Mesenchymal stem cell (in vitro differentiated cells and primary cell): ENCODE measurements at regions not wholly inside any gene's neighbourhood (a gene's known extent, or its start where the extent isn't known, plus 50 kb on each side); places are given as distances from the start of the nearest gene placed in this dataset.

Experiments used
- DNase-seq: peaks from one replicate; pipeline ENCODE4 v3.0.0-alpha.2; 2013
- H2AFZ ChIP-seq: one replicate; pipeline ENCODE4 v1.6.1; 2013; ENCODE audit warnings: low read depth, mild to moderate bottlenecking, control low read depth, inconsistent platforms, low read length, moderate library complexity
- H2AK5ac ChIP-seq: 2 replicates; pipeline ENCODE4 v1.6.1; 2013; ENCODE audit warnings: low read length, moderate library complexity, mild to moderate bottlenecking, inconsistent platforms; ENCODE audit not compliant: severe bottlenecking
- H2BK120ac ChIP-seq: one replicate; pipeline ENCODE4 v1.6.1; 2013; ENCODE audit warnings: low read depth, mild to moderate bottlenecking, inconsistent platforms, low read length, moderate library complexity
- H2BK12ac ChIP-seq, 2 experiments: one replicate each; pipeline ENCODE4 v1.6.1; 2013; ENCODE audit warnings: inconsistent platforms in 2 of 2, low read length in 2 of 2, mild to moderate bottlenecking in 2 of 2, moderate library complexity in 2 of 2, control low read depth in 1 of 2
- H2BK15ac ChIP-seq: one replicate; pipeline ENCODE4 v1.6.1; 2013; ENCODE audit warnings: mild to moderate bottlenecking, low read depth, inconsistent platforms; ENCODE audit not compliant: poor library complexity, severe bottlenecking
- H2BK5ac ChIP-seq: 2 replicates; pipeline ENCODE4 v1.6.1; 2013; ENCODE audit warnings: low read depth, mild to moderate bottlenecking, low read length, control low read depth, inconsistent platforms; ENCODE audit not compliant: poor library complexity, severe bottlenecking
- H3K14ac ChIP-seq, 2 experiments: one replicate each; pipeline ENCODE4 v1.6.1; 2013; ENCODE audit warnings: inconsistent platforms in 2 of 2, low read length in 2 of 2, control low read depth in 1 of 2, mild to moderate bottlenecking in 1 of 2, moderate library complexity in 1 of 2
- H3K18ac ChIP-seq, 2 experiments: one replicate each; pipeline ENCODE4 v1.6.1; 2013; ENCODE audit warnings: inconsistent platforms in 2 of 2, low read length in 2 of 2, control low read depth in 1 of 2, low read depth in 1 of 2, mild to moderate bottlenecking in 1 of 2
- H3K23ac ChIP-seq, 2 experiments: one replicate each; pipeline ENCODE4 v1.6.1; 2013; ENCODE audit warnings: inconsistent platforms in 2 of 2, low read length in 2 of 2, mild to moderate bottlenecking in 2 of 2, moderate library complexity in 2 of 2, control low read depth in 1 of 2
- H3K27ac ChIP-seq: 2 replicates; pipeline ENCODE4 v1.5.1; 2013; ENCODE audit warnings: mild to moderate bottlenecking, moderate library complexity, low read length, control low read depth, inconsistent platforms; ENCODE audit not compliant: poor library complexity, severe bottlenecking
- H3K27me3 ChIP-seq, 2 experiments: 2 replicates each; pipeline versions ENCODE4 v1.6.1 to v1.7.0; 2013; ENCODE audit warnings: low read length in 2 of 2, mild to moderate bottlenecking in 2 of 2, moderate library complexity in 2 of 2, control low read depth in 1 of 2, inconsistent platforms in 1 of 2; ENCODE audit not compliant: control insufficient read depth in 1 of 2, insufficient read depth in 1 of 2
- H3K36me3 ChIP-seq, 2 experiments: 2 replicates each; pipeline versions ENCODE4 v1.6.1 to v1.7.0; 2013; ENCODE audit warnings: low read length in 2 of 2, control low read depth in 1 of 2, inconsistent platforms in 1 of 2, low read depth in 1 of 2, mild to moderate bottlenecking in 1 of 2; ENCODE audit not compliant: insufficient read depth in 2 of 2, control insufficient read depth in 1 of 2
- H3K4ac ChIP-seq, 2 experiments: one replicate each; pipeline ENCODE4 v1.6.1; 2013; ENCODE audit warnings: inconsistent platforms in 2 of 2, low read length in 2 of 2, mild to moderate bottlenecking in 2 of 2, moderate library complexity in 2 of 2, control low read depth in 1 of 2, low read depth in 1 of 2
- H3K4me1 ChIP-seq: 2 replicates; pipeline ENCODE4 v1.6.1; 2013; ENCODE audit warnings: low read depth, low read length, control low read depth; ENCODE audit not compliant: control insufficient read depth, insufficient read depth
- H3K4me2 ChIP-seq: 2 replicates; pipeline ENCODE4 v1.6.1; 2013; ENCODE audit warnings: low read length, mild to moderate bottlenecking, inconsistent platforms; ENCODE audit not compliant: poor library complexity, severe bottlenecking
- H3K4me3 ChIP-seq, 2 experiments: 2 replicates each; pipeline versions ENCODE4 v1.5.1 to v1.7.0; 2013; ENCODE audit warnings: low read length in 2 of 2, mild to moderate bottlenecking in 2 of 2, control low read depth in 1 of 2, low read depth in 1 of 2; ENCODE audit not compliant: insufficient read depth in 1 of 2
- H3K79me1 ChIP-seq: replicated peaks from 2 replicates; pipeline ENCODE4 v1.6.1; 2013; ENCODE audit warnings: mild to moderate bottlenecking, control low read depth, low read length, inconsistent platforms; ENCODE audit not compliant: poor library complexity, severe bottlenecking
- H3K9ac ChIP-seq: 2 replicates; pipeline ENCODE4 v1.7.0; 2013; ENCODE audit warnings: mild to moderate bottlenecking, low read length, moderate library complexity
- H3K9me3 ChIP-seq: 2 replicates; pipeline ENCODE4 v1.7.0; 2013; ENCODE audit warnings: mild to moderate bottlenecking, low read length; ENCODE audit not compliant: control insufficient read depth
- H4K8ac ChIP-seq: one replicate; pipeline ENCODE4 v1.6.1; 2013; ENCODE audit warnings: inconsistent platforms, mild to moderate bottlenecking, low read length, moderate library complexity
- H4K91ac ChIP-seq: one replicate; pipeline ENCODE4 v1.6.1; 2013; ENCODE audit warnings: mild to moderate bottlenecking, low read length, inconsistent platforms
- WGBS: methylation state at CpG from one replicate; pipeline ENCODE4 v1.1.7; 2013; ENCODE audit warnings: mixed read lengths; 5-methylcytosine and 5-hydroxymethylcytosine counted together

DNA sequence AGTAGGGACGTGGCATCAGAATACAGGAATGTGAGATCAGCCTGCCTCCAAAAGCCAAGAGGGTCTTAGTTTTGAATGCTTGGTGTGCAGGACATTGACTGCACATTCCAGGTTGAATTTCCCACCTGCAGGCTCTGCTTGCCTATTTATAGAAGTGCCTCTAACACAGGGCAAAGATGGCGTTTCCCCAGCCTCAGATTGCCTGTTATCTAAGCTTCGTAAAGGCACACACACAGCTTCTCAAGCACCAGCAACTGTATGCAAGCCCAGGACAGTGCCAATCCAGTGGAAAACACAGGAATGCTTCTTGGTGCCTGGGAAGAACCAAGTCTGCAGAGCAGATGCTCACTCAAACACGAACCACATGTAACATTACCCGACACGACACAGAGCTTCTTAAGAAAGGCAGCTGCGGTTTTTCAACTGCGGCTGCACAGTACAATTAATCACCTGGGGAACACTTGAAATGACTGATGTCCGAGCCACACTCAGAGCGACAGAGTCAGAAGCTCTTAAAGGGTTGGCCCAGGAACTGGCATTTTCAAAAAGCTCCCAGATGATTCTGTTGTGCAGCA, 90.0 kb upstream of the ANKRD34C start:
- Histone ChIP-seq H2BK12ac (no peak overlapping the region), H3K9me3 (no peaks in the 10 kb centered on the region), H3K4me1 (no peaks in the 10 kb centered on the region), H2BK15ac (no peak overlapping the region), H3K18ac (no peak overlapping the region), H2BK120ac (no peak overlapping the region), H3K4ac (no peak overlapping the region), H4K91ac (no peak overlapping the region), H3K27ac (no peak overlapping the region), H3K14ac (no peak overlapping the region), H3K4me2 (no peak overlapping the region), H3K27me3 (peaks cover 48 to 77% of the 10 kb centered on the region in 2 experiments), H3K4me3 (no peak overlapping the region), H3K9ac (no peak overlapping the region), H2AK5ac (no peak overlapping the region), H3K79me1 (no peaks in the 10 kb centered on the region), H2BK5ac (no peak overlapping the region), H3K36me3 (no peaks in the 10 kb centered on the region), H3K23ac (no peak overlapping the region), H2AFZ (no peak overlapping the region), H4K8ac (no peak overlapping the region)
- WGBS = 55% methylated on average over 10 of the region's 10 CpGs
- DNase-seq = peak; percentile 10

DNA sequence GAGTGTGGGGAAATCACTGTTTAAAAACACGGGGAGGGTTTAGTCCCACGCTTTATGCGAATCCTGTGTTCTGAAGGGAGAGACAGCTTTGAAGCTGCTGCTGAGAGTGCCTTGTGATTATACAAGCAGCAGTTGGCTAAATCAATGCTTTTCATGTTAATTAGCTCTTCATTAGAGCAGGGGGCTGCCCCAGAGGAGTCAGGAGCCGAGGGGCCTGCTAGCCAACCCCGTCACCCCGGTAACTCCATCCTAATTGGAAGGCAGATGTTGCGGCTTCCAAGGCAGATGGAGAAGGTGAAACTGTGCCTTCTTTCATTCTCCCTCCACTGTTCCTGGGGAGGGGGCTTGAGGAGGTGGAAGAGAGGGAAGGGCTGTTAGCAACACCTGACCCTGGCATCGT, 92.4 kb upstream of the ANKRD34C start:
- Histone ChIP-seq H2AFZ (no peak overlapping the region), H3K4me2 (no peak overlapping the region), H3K4me3 (no peak overlapping the region), H3K9me3 (no peaks in the 10 kb centered on the region), H2BK12ac (no peak overlapping the region), H2BK15ac (no peak overlapping the region), H3K9ac (no peak overlapping the region), H3K18ac (no peak overlapping the region), H3K4ac (no peak overlapping the region), H3K23ac (no peak overlapping the region), H4K91ac (no peak overlapping the region), H3K27me3 (peaks cover 46 to 70% of the 10 kb centered on the region in 2 experiments), H3K27ac (no peak overlapping the region), H2BK5ac (no peak overlapping the region), H4K8ac (no peak overlapping the region), H3K79me1 (no peaks in the 10 kb centered on the region), H3K14ac (no peak overlapping the region), H3K36me3 (no peaks in the 10 kb centered on the region), H2AK5ac (no peak overlapping the region), H2BK120ac (no peak overlapping the region), H3K4me1 (no peaks in the 10 kb centered on the region)
- DNase-seq = no peak
- 84% methylated on average over 7 of the region's 8 CpGs for WGBS

DNA sequence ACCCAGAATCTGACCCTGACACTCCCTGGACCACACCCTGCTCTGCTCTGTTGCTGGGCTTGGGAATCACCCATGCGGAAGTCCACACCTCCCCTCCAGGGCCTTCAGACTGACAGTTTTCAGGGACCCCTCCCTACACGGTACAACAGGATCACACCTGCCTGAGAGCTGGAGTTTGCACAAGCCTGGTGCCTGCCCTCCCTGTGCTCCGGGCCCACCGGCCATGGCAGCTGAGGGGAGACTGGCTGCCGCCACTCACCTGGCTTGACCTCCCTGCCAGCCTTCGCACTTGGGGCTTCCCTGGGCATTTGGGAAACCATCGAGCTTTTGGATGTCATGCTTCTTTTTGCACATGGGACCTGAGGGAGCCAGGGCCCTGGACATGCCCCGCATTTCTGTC, 95.9 kb upstream of the ANKRD34C start:
- no peak overlapping the region for H2BK15ac ChIP-seq
- H2BK120ac ChIP-seq = no peak overlapping the region
- H3K4me1 ChIP-seq = no peaks in the 10 kb centered on the region
- H3K36me3 ChIP-seq = no peaks in the 10 kb centered on the region
- no peak overlapping the region for H3K23ac ChIP-seq
- H3K9me3 ChIP-seq = no peaks in the 10 kb centered on the region
- no peaks in the 10 kb centered on the region for H3K79me1 ChIP-seq
- WGBS = 89% methylated on average over 8 of the region's 8 CpGs
- H3K14ac ChIP-seq = no peak overlapping the region
- no peak overlapping the region for H2BK12ac ChIP-seq
- H2AFZ ChIP-seq = no peak overlapping the region
- DNase-seq = no peak
- H2BK5ac ChIP-seq = no peak overlapping the region
- H3K27ac ChIP-seq = no peak overlapping the region
- no peak overlapping the region for H2AK5ac ChIP-seq
- H3K27me3 ChIP-seq = peaks cover 22 to 62% of the 10 kb centered on the region in 2 experiments
- no peak overlapping the region for H3K18ac ChIP-seq
- H3K4me2 ChIP-seq = no peak overlapping the region
- H3K4ac ChIP-seq = no peak overlapping the region
- H3K4me3 ChIP-seq = no peak overlapping the region
- H3K9ac ChIP-seq = no peak overlapping the region
- H4K91ac ChIP-seq = no peak overlapping the region
- H4K8ac ChIP-seq = no peak overlapping the region

DNA sequence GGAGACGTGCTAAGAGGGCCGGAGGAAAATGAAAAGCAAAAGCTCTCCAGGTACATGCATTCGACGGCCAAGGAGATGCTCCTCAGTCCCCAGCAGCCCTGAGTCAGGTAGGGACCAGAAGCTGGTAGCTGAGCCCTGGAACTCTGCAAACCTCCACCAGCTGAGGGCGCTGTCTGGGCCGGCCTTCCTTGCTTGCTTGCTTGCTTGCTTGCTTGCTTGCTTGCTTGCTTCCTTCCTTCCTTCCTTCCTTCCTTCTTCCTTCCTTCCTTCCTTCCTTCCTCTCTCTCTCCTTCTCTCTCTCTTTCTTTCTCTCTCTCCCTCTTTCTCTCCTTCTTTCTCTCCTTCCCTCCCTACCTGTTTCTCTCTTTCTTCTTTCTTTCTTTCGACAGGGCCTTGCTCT, 94.6 kb upstream of the RASGRF1 start:
- H4K8ac ChIP-seq = no peak overlapping the region
- no peak overlapping the region for H3K23ac ChIP-seq
- H3K14ac ChIP-seq = no peak overlapping the region
- no peak overlapping the region for H2BK120ac ChIP-seq
- H2BK12ac ChIP-seq = no peak overlapping the region
- no peak overlapping the region for H2AFZ ChIP-seq
- H3K36me3 ChIP-seq = no peaks in the 10 kb centered on the region
- 92% methylated on average over 7 of the region's 7 CpGs for WGBS
- H3K9ac ChIP-seq = no peak overlapping the region
- H3K4me2 ChIP-seq = no peak overlapping the region
- no peak overlapping the region for H3K4me3 ChIP-seq
- H3K79me1 ChIP-seq = no peaks in the 10 kb centered on the region
- no peak overlapping the region for H2BK15ac ChIP-seq
- H2BK5ac ChIP-seq = no peak overlapping the region
- H3K27ac ChIP-seq = no peak overlapping the region
- H3K9me3 ChIP-seq = no peaks in the 10 kb centered on the region
- peaks cover 15 to 51% of the 10 kb centered on the region in 2 experiments for H3K27me3 ChIP-seq
- no peak overlapping the region for H2AK5ac ChIP-seq
- no peak overlapping the region for H4K91ac ChIP-seq
- DNase-seq = no peak
- H3K4ac ChIP-seq = no peak overlapping the region
- H3K4me1 ChIP-seq = no peaks in the 10 kb centered on the region
- H3K18ac ChIP-seq = no peak overlapping the region
